ENCODE measurements at regions not wholly inside any gene's neighbourhood (a gene's known extent, or its start where the extent isn't known, plus 50 kb on each side); places are given as distances from the start of the nearest gene placed in this dataset.
A peak's percentile ranks its signal among the peaks of the same experiment; 100 is the strongest.

- no peak for DNase-seq
Observed at GRCh38 chr5:74277418-74277817, 363.1 kb downstream of the ENC1 start.

GRCh38 chr5:74275171-74275992 lies 365.1 kb downstream of the ENC1 start:
- DNase-seq = no peak

GRCh38 chr5:74274326-74274725 lies 366.2 kb downstream of the ENC1 start:
- no peak for DNase-seq

GRCh38 chr5:74272831-74273451 lies 367.6 kb downstream of the ENC1 start:
- no peak for DNase-seq

- DNase-seq = no peak
Observed at GRCh38 chr5:74272024-74272775, 368.3 kb downstream of the ENC1 start.

GRCh38 chr5:74268297-74268696 lies 372.2 kb downstream of the ENC1 start:
- no peak for DNase-seq

- no peak for DNase-seq
Observed at GRCh38 chr5:74266836-74267235, 373.7 kb downstream of the ENC1 start.

GRCh38 chr5:74266132-74266531 lies 374.4 kb downstream of the ENC1 start:
- no peak for DNase-seq

GRCh38 chr5:74262544-74263207 lies 377.9 kb downstream of the ENC1 start:
- no peak for DNase-seq

GRCh38 chr5:74261866-74262265 lies 378.7 kb downstream of the ENC1 start:
- DNase-seq = no peak

GRCh38 chr5:74261421-74261820 lies 379.1 kb downstream of the ENC1 start:
- DNase-seq = no peak

- no peak for DNase-seq
Observed at GRCh38 chr5:74259572-74259971, 381.0 kb downstream of the ENC1 start.

GRCh38 chr5:74258314-74258665 lies 382.2 kb downstream of the ENC1 start:
- no peak for DNase-seq

GRCh38 chr5:74257645-74258313 lies 382.7 kb downstream of the ENC1 start:
- peak; percentile 92 for DNase-seq

- no peak for DNase-seq
Observed at GRCh38 chr5:74257060-74257527, 383.4 kb downstream of the ENC1 start.

- DNase-seq = no peak
Observed at GRCh38 chr5:74255692-74256392, 384.7 kb downstream of the ENC1 start.

GRCh38 chr5:74254257-74254656 lies 386.3 kb downstream of the ENC1 start:
- DNase-seq = no peak

GRCh38 chr5:74252044-74252443 lies 388.5 kb downstream of the ENC1 start:
- no peak for DNase-seq

GRCh38 chr5:74251141-74252035 lies 389.1 kb downstream of the ENC1 start:
- DNase-seq = peak; percentile 42

- DNase-seq = no peak
Observed at GRCh38 chr5:74250304-74251102, 390.0 kb downstream of the ENC1 start.
